ENCODE measurements at regions not wholly inside any gene's neighbourhood (a gene's known extent, or its start where the extent isn't known, plus 50 kb on each side); places are given as distances from the start of the nearest gene placed in this dataset.
"Not testable (repeated sequence)": the region's sequence is repeated elsewhere in the genome, so short reads cannot be mapped to it uniquely, and the experiment has no call there.

- no peaks in the 10 kb centered on the region for H3K79me2 ChIP-seq (ENCODE audit: low read length)
- H3K4me2 ChIP-seq (ENCODE audit: low read length): no peak overlapping the region
- no peak overlapping the region for H2AFZ ChIP-seq (ENCODE audit: low read depth, low read length)
- H4K20me1 ChIP-seq (ENCODE audit: insufficient read depth, low read length): no peaks in the 10 kb centered on the region
- no peak overlapping the region for H3K27ac ChIP-seq (ENCODE audit: low read length)
- no peaks in the 10 kb centered on the region for H3K27me3 ChIP-seq (ENCODE audit: low read depth, low read length)
- H3K9ac ChIP-seq (ENCODE audit: low read length): no peak overlapping the region
- H3K9me3 ChIP-seq (ENCODE audit: insufficient read depth, low read length): no peaks in the 10 kb centered on the region
- H3K4me1 ChIP-seq (ENCODE audit: low read length): no peaks in the 10 kb centered on the region
- no peaks in the 10 kb centered on the region for H3K36me3 ChIP-seq (replicated peaks; ENCODE audit: low read depth, low read length)
- no peak overlapping the region for H3K4me3 ChIP-seq (ENCODE audit: low read length)
- TF ChIP-seq EZH2phosphoT487 (IDR thresholded peaks at IDR 0.05; ENCODE audit: low read depth): no peak
- TF ChIP-seq, protein P1, sequence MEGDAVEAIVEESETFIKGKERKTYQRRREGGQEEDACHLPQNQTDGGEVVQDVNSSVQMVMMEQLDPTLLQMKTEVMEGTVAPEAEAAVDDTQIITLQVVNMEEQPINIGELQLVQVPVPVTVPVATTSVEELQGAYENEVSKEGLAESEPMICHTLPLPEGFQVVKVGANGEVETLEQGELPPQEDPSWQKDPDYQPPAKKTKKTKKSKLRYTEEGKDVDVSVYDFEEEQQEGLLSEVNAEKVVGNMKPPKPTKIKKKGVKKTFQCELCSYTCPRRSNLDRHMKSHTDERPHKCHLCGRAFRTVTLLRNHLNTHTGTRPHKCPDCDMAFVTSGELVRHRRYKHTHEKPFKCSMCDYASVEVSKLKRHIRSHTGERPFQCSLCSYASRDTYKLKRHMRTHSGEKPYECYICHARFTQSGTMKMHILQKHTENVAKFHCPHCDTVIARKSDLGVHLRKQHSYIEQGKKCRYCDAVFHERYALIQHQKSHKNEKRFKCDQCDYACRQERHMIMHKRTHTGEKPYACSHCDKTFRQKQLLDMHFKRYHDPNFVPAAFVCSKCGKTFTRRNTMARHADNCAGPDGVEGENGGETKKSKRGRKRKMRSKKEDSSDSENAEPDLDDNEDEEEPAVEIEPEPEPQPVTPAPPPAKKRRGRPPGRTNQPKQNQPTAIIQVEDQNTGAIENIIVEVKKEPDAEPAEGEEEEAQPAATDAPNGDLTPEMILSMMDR (IDR thresholded peaks at IDR 0.05; ENCODE audit: low read depth, low read length): no peak
Observed at GRCh38 chr5:145661737-145662485, 173.2 kb downstream of the PRELID2 start.

DNA sequence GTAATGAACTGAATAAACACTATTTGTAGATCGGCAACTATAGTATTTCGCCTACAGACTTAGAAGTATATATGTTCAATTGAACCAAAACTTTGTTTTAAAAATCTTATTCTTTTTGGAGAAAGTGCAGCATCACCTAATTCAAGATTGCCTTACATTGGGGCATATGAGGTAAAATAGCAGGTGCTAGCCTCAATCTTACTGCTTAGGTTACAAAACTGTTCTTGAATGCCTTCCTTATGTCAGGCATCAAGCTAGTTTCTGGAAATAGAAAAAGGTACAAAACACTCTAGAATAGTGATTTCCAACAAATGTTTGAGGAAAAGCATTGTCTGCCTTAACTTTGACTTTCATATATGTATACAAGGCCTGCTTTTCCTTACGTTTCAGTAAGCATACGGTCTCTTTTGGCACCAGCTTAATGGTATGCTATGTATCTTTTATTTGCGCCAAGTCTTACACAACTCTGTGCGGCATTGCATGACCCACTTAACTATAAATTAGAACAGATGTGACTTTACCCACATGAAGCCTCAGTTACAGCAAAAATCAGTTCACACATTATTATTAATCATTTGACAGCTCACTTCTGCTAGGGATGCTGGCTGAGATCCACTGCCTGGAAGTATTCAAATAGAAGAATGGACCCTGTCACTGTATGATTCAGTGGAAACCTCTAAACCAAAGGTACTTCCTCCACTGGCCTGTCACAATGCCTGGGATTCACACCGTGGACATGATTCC lies 174.1 kb downstream of the PRELID2 start:
- H4K20me1 ChIP-seq (ENCODE audit: insufficient read depth, low read length): no peaks in the 10 kb centered on the region
- no peaks in the 10 kb centered on the region for H3K79me2 ChIP-seq (ENCODE audit: low read length)
- TF ChIP-seq, protein P1 (IDR thresholded peaks at IDR 0.05; ENCODE audit: low read depth, low read length): no peak
- TF ChIP-seq EZH2phosphoT487 (IDR thresholded peaks at IDR 0.05; ENCODE audit: low read depth): no peak
- H3K36me3 ChIP-seq (replicated peaks; ENCODE audit: low read depth, low read length): no peaks in the 10 kb centered on the region
- H3K27me3 ChIP-seq (ENCODE audit: low read depth, low read length): no peaks in the 10 kb centered on the region
- H3K9me3 ChIP-seq (ENCODE audit: insufficient read depth, low read length): no peaks in the 10 kb centered on the region
- H3K9ac ChIP-seq (ENCODE audit: low read length): no peak overlapping the region
- no peak overlapping the region for H3K4me2 ChIP-seq (ENCODE audit: low read length)
- no peak overlapping the region for H3K27ac ChIP-seq (ENCODE audit: low read length)
- H2AFZ ChIP-seq (ENCODE audit: low read depth, low read length): no peak overlapping the region
- H3K4me1 ChIP-seq (ENCODE audit: low read length): no peaks in the 10 kb centered on the region
- no peak overlapping the region for H3K4me3 ChIP-seq (ENCODE audit: low read length)

DNA sequence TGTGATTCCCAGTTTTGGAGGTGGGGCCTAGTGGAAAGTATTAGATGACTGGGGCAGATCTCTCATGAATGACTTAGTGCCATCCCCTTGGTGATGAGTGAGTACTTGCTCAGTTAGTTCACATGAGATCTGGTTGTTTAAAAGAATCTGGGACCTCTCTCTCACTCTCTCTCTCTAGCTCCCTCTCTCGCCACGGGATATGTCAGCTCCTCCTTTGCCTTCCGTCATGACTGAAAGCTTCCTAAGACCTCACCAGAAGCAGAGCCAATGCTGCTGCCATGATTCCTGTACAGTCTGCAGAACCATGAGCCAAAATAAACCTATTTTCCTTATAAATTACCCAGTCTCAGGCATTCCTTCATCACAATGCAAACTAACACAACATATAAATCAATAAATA lies 176.7 kb downstream of the PRELID2 start:
- H3K4me2 ChIP-seq (ENCODE audit: low read length): no peak overlapping the region
- TF ChIP-seq, protein P1 (IDR thresholded peaks at IDR 0.05; ENCODE audit: low read depth, low read length): no peak
- TF ChIP-seq EZH2phosphoT487 (IDR thresholded peaks at IDR 0.05; ENCODE audit: low read depth): no peak

DNA sequence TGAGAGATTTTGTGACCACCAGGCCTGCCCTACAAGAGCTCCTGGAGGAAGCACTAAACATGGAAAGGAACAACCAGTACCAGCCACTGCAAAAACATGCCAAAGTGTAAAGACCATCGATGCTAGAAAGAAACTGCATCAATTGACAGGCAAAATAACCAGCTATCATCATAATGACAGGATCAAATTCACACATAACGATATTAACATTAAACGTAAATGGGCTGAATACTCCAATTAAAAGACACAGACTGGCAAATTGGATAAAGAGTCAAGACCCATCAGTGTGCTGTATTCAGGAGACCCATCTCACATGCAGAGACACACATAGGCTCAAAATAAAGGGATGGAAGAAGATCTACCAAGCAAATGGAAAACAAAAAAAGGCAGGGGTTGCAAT lies 182.4 kb downstream of the PRELID2 start:
- not testable (repeated sequence) for H3K36me3 ChIP-seq (replicated peaks; ENCODE audit: low read depth, low read length); H3K9me3 ChIP-seq (ENCODE audit: insufficient read depth, low read length); H2AFZ ChIP-seq (ENCODE audit: low read depth, low read length); H3K4me2 ChIP-seq (ENCODE audit: low read length); H3K79me2 ChIP-seq (ENCODE audit: low read length); H3K27ac ChIP-seq (ENCODE audit: low read length); H3K4me1 ChIP-seq (ENCODE audit: low read length); H3K27me3 ChIP-seq (ENCODE audit: low read depth, low read length); H3K4me3 ChIP-seq (ENCODE audit: low read length); H3K9ac ChIP-seq (ENCODE audit: low read length); H4K20me1 ChIP-seq (ENCODE audit: insufficient read depth, low read length)

More for the DNA sequence above, 176.7 kb downstream of the PRELID2 start:
- H3K27ac ChIP-seq (ENCODE audit: low read length): no peak overlapping the region
- H3K9me3 ChIP-seq (ENCODE audit: insufficient read depth, low read length): no peaks in the 10 kb centered on the region
- H3K4me1 ChIP-seq (ENCODE audit: low read length): no peaks in the 10 kb centered on the region
- no peaks in the 10 kb centered on the region for H3K79me2 ChIP-seq (ENCODE audit: low read length)
- no peaks in the 10 kb centered on the region for H3K36me3 ChIP-seq (replicated peaks; ENCODE audit: low read depth, low read length)
- H3K4me3 ChIP-seq (ENCODE audit: low read length): no peak overlapping the region
- no peaks in the 10 kb centered on the region for H3K27me3 ChIP-seq (ENCODE audit: low read depth, low read length)
- H4K20me1 ChIP-seq (ENCODE audit: insufficient read depth, low read length): no peaks in the 10 kb centered on the region
- no peak overlapping the region for H2AFZ ChIP-seq (ENCODE audit: low read depth, low read length)
- H3K9ac ChIP-seq (ENCODE audit: low read length): no peak overlapping the region

GRCh38 chr5:145647137-145647536 lies 188.0 kb downstream of the PRELID2 start:
- H3K4me2 ChIP-seq (ENCODE audit: low read length); H3K4me3 ChIP-seq (ENCODE audit: low read length); H3K9me3 ChIP-seq (ENCODE audit: insufficient read depth, low read length); H2AFZ ChIP-seq (ENCODE audit: low read depth, low read length); H3K27ac ChIP-seq (ENCODE audit: low read length); H4K20me1 ChIP-seq (ENCODE audit: insufficient read depth, low read length); H3K27me3 ChIP-seq (ENCODE audit: low read depth, low read length); H3K9ac ChIP-seq (ENCODE audit: low read length); H3K36me3 ChIP-seq (replicated peaks; ENCODE audit: low read depth, low read length); H3K4me1 ChIP-seq (ENCODE audit: low read length); H3K79me2 ChIP-seq (ENCODE audit: low read length): not testable (repeated sequence)

DNA sequence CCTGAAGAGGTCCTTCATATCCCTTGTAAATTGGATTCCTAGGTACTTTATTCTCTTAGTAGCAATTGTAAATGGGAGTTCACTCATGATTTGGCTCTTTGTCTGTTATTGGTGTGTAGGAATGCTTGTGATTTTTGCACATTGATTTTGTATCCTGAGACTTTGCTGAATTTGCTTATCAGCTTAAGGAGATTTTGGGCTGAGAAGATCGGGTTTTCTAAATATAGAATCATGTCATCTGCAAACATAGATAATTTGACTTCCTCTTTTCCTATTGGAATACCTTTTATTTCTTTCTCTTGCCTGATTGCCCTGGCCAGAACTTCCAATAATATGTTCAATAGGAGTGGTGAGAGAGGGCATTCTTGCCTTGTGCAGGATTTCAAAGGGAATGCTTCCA lies 191.9 kb downstream of the PRELID2 start:
- H2AFZ ChIP-seq (ENCODE audit: low read depth, low read length); H3K9ac ChIP-seq (ENCODE audit: low read length); H3K9me3 ChIP-seq (ENCODE audit: insufficient read depth, low read length); H3K4me1 ChIP-seq (ENCODE audit: low read length); H4K20me1 ChIP-seq (ENCODE audit: insufficient read depth, low read length); H3K4me2 ChIP-seq (ENCODE audit: low read length); H3K79me2 ChIP-seq (ENCODE audit: low read length); H3K27ac ChIP-seq (ENCODE audit: low read length); H3K4me3 ChIP-seq (ENCODE audit: low read length); H3K36me3 ChIP-seq (replicated peaks; ENCODE audit: low read depth, low read length); H3K27me3 ChIP-seq (ENCODE audit: low read depth, low read length): not testable (repeated sequence)
